Karpas-422 (cell line): ENCODE measurements at regions not wholly inside any gene's neighbourhood (a gene's known extent, or its start where the extent isn't known, plus 50 kb on each side); places are given as distances from the start of the nearest gene placed in this dataset.

Experiments used
- DNase-seq: peaks from one replicate; pipeline ENCODE4 v3.0.0-alpha.2; 2015
- H2AFZ ChIP-seq: fragments of 200-600 bp; sonication (generic); 2 replicates; pipeline ENCODE4 v1.6.1; 2014; ENCODE audit warnings: antibody characterized with exemption, low read length, mixed read lengths
- H3K27ac ChIP-seq: fragments of 200-600 bp; sonication (generic); 2 replicates; pipeline ENCODE4 v1.5.1; 2014; ENCODE audit warnings: mild to moderate bottlenecking, low read length, moderate library complexity
- H3K27me3 ChIP-seq: fragments of 200-600 bp; sonication (generic); 2 replicates; pipeline ENCODE4 v1.6.1; 2014; ENCODE audit warnings: low read length, mixed read lengths
- H3K36me3 ChIP-seq: fragments of 200-600 bp; sonication (generic); 2 replicates; pipeline ENCODE4 v1.6.1; 2014; ENCODE audit warnings: low read length, mixed read lengths; ENCODE audit not compliant: insufficient read depth
- H3K4me1 ChIP-seq: fragments of 200-600 bp; sonication (generic); 2 replicates; pipeline ENCODE4 v1.6.1; 2014; ENCODE audit warnings: mild to moderate bottlenecking, low read length, mixed read lengths
- H3K4me2 ChIP-seq: fragments of 200-600 bp; sonication (generic); 2 replicates; pipeline ENCODE4 v1.6.1; 2014; ENCODE audit warnings: low read length, low read depth, mild to moderate bottlenecking; ENCODE audit not compliant: poor library complexity, severe bottlenecking
- H3K4me3 ChIP-seq: fragments of 200-600 bp; sonication (generic); 2 replicates; pipeline ENCODE4 v1.5.1; 2014; ENCODE audit warnings: mild to moderate bottlenecking, antibody characterized with exemption, low read length, mixed read lengths
- H3K79me2 ChIP-seq: fragments of 200-600 bp; sonication (generic); 2 replicates; pipeline ENCODE4 v1.6.1; 2014; ENCODE audit warnings: mild to moderate bottlenecking, low read length, mixed read lengths
- H3K9ac ChIP-seq: fragments of 200-600 bp; sonication (generic); 2 replicates; pipeline ENCODE4 v1.6.0; 2014; ENCODE audit warnings: low read length
- H3K9me2 ChIP-seq: fragments of 200-600 bp; sonication (generic), shearing (Covaris generic); replicated peaks from 2 replicates; pipeline ENCODE4 v1.6.0; 2014; ENCODE audit warnings: mild to moderate bottlenecking, low read length, moderate library complexity; ENCODE audit not compliant: insufficient read depth
- H3K9me3 ChIP-seq: fragments of 300-700, 200-600 bp; sonication (generic); 2 replicates; pipeline ENCODE4 v1.6.1; 2014; ENCODE audit warnings: low read length, mixed read lengths
- H4K20me1 ChIP-seq: fragments of 200-600 bp; sonication (generic); 2 replicates; pipeline ENCODE4 v1.6.1; 2014; ENCODE audit warnings: mild to moderate bottlenecking, antibody characterized with exemption, low read length, low read depth; ENCODE audit not compliant: insufficient read depth

- Histone ChIP-seq H3K27ac (no peak overlapping the region), H3K27me3 (no peaks in the 10 kb centered on the region), H3K9me3 (peaks cover 24% of the 10 kb centered on the region), H3K79me2 (no peaks in the 10 kb centered on the region), H2AFZ (no peak overlapping the region), H3K9me2 (no peaks in the 10 kb centered on the region), H3K4me1 (no peaks in the 10 kb centered on the region), H3K4me2 (no peak overlapping the region), H3K36me3 (no peaks in the 10 kb centered on the region), H3K4me3 (no peak overlapping the region), H3K9ac (no peak overlapping the region), H4K20me1 (no peaks in the 10 kb centered on the region)
- DNase-seq: no peak
These were observed 502.9 kb downstream of the HAO1 start for GRCh38 chr20:7437311-7437710.

GRCh38 chr20:7449269-7449668, 491.0 kb downstream of the HAO1 start:
- Histone ChIP-seq H3K4me1 (no peaks in the 10 kb centered on the region), H3K36me3 (no peaks in the 10 kb centered on the region), H3K4me3 (no peak overlapping the region), H3K4me2 (no peak overlapping the region), H3K27me3 (no peaks in the 10 kb centered on the region), H4K20me1 (no peaks in the 10 kb centered on the region), H3K27ac (no peak overlapping the region), H2AFZ (no peak overlapping the region), H3K9ac (no peak overlapping the region), H3K9me3 (peaks cover 27% of the 10 kb centered on the region), H3K79me2 (no peaks in the 10 kb centered on the region), H3K9me2 (no peaks in the 10 kb centered on the region)
- DNase-seq: no peak

GRCh38 chr20:7452890-7453289, 487.4 kb downstream of the HAO1 start:
- Histone ChIP-seq H3K36me3 (no peaks in the 10 kb centered on the region), H3K4me2 (no peak overlapping the region), H3K9me2 (no peaks in the 10 kb centered on the region)

GRCh38 chr20:7454047-7454446, 486.2 kb downstream of the HAO1 start:
- Histone ChIP-seq H3K79me2 (no peaks in the 10 kb centered on the region), H4K20me1 (no peaks in the 10 kb centered on the region), H3K4me2 (no peak overlapping the region), H3K9me3 (peaks cover 38% of the 10 kb centered on the region), H3K9ac (no peak overlapping the region), H2AFZ (no peak overlapping the region), H3K27me3 (no peaks in the 10 kb centered on the region), H3K4me3 (no peak overlapping the region), H3K4me1 (no peaks in the 10 kb centered on the region), H3K9me2 (no peaks in the 10 kb centered on the region), H3K36me3 (no peaks in the 10 kb centered on the region), H3K27ac (no peak overlapping the region)
- no peak for DNase-seq

More at GRCh38 chr20:7452890-7453289, 487.4 kb downstream of the HAO1 start:
- Histone ChIP-seq H3K4me1 (no peaks in the 10 kb centered on the region), H3K9me3 (peaks cover 40% of the 10 kb centered on the region), H4K20me1 (no peaks in the 10 kb centered on the region), H3K27ac (no peak overlapping the region), H3K27me3 (no peaks in the 10 kb centered on the region), H2AFZ (no peak overlapping the region), H3K79me2 (no peaks in the 10 kb centered on the region), H3K9ac (no peak overlapping the region), H3K4me3 (no peak overlapping the region)
- DNase-seq: no peak

GRCh38 chr20:7458459-7458858, 481.8 kb downstream of the HAO1 start:
- H3K27ac ChIP-seq: no peak overlapping the region
- no peaks in the 10 kb centered on the region for H3K36me3 ChIP-seq
- H4K20me1 ChIP-seq: no peaks in the 10 kb centered on the region
- no peak overlapping the region for H3K9ac ChIP-seq
- peaks cover 35% of the 10 kb centered on the region for H3K9me3 ChIP-seq
- H3K79me2 ChIP-seq: no peaks in the 10 kb centered on the region
- no peak for DNase-seq
- 0 out of 2 replicates have a peak, but pooled peaks cover 2% of the 10 kb centered on the region for H3K9me2 ChIP-seq
- no peak overlapping the region for H3K4me2 ChIP-seq
- H2AFZ ChIP-seq: no peak overlapping the region
- no peak overlapping the region for H3K4me3 ChIP-seq
- H3K27me3 ChIP-seq: no peaks in the 10 kb centered on the region
- no peaks in the 10 kb centered on the region for H3K4me1 ChIP-seq

GRCh38 chr20:7459083-7459482, 481.2 kb downstream of the HAO1 start:
- Histone ChIP-seq H3K27me3 (no peaks in the 10 kb centered on the region), H3K4me2 (no peak overlapping the region), H3K79me2 (no peaks in the 10 kb centered on the region), H3K4me1 (no peaks in the 10 kb centered on the region), H3K9me3 (peaks cover 35% of the 10 kb centered on the region), H3K4me3 (no peak overlapping the region), H3K27ac (no peak overlapping the region), H3K36me3 (no peaks in the 10 kb centered on the region), H3K9ac (no peak overlapping the region), H4K20me1 (no peaks in the 10 kb centered on the region), H3K9me2 (0 out of 2 replicates have a peak, but pooled peaks cover 2% of the 10 kb centered on the region), H2AFZ (no peak overlapping the region)
- DNase-seq: no peak

- Histone ChIP-seq H3K27me3 (no peaks in the 10 kb centered on the region), H3K9me3 (peaks cover 37% of the 10 kb centered on the region), H3K27ac (no peak overlapping the region), H4K20me1 (no peaks in the 10 kb centered on the region), H3K9me2 (0 out of 2 replicates have a peak, but pooled peaks cover 2% of the 10 kb centered on the region), H3K4me3 (no peak overlapping the region), H2AFZ (no peak overlapping the region), H3K4me2 (no peak overlapping the region), H3K36me3 (no peaks in the 10 kb centered on the region), H3K4me1 (no peaks in the 10 kb centered on the region), H3K79me2 (no peaks in the 10 kb centered on the region), H3K9ac (no peak overlapping the region)
- DNase-seq: no peak
These were observed 477.0 kb downstream of the HAO1 start for GRCh38 chr20:7463290-7463689.

- H3K9ac ChIP-seq: no peak overlapping the region
- DNase-seq: no peak
- no peaks in the 10 kb centered on the region for H3K36me3 ChIP-seq
- H4K20me1 ChIP-seq: no peaks in the 10 kb centered on the region
- no peaks in the 10 kb centered on the region for H3K79me2 ChIP-seq
- H3K9me2 ChIP-seq: no peaks in the 10 kb centered on the region
- H2AFZ ChIP-seq: no peak overlapping the region
- no peak overlapping the region for H3K4me2 ChIP-seq
- H3K9me3 ChIP-seq: peaks cover 42% of the 10 kb centered on the region
- no peaks in the 10 kb centered on the region for H3K27me3 ChIP-seq
- no peak overlapping the region for H3K4me3 ChIP-seq
- H3K27ac ChIP-seq: no peak overlapping the region
- no peaks in the 10 kb centered on the region for H3K4me1 ChIP-seq
These were observed 469.3 kb downstream of the HAO1 start for GRCh38 chr20:7470912-7471311.

- no peak for DNase-seq
- Histone ChIP-seq H3K9me3 (peaks cover 17% of the 10 kb centered on the region), H3K27ac (no peak overlapping the region), H3K79me2 (no peaks in the 10 kb centered on the region), H3K27me3 (no peaks in the 10 kb centered on the region), H3K4me3 (no peak overlapping the region), H3K4me1 (no peaks in the 10 kb centered on the region), H2AFZ (no peak overlapping the region), H3K9me2 (no peaks in the 10 kb centered on the region), H3K36me3 (no peaks in the 10 kb centered on the region), H3K9ac (no peak overlapping the region), H3K4me2 (no peak overlapping the region), H4K20me1 (no peaks in the 10 kb centered on the region)
These were observed 450.0 kb downstream of the HAO1 start for GRCh38 chr20:7490288-7490687.
